Prostate gland (tissue), 2 donors: ENCODE measurements at regions not wholly inside any gene's neighbourhood (a gene's known extent, or its start where the extent isn't known, plus 50 kb on each side); places are given as distances from the start of the nearest gene placed in this dataset.

Experiments used
- POLR2A ChIP-seq: fragments of 450-650 bp; IDR thresholded peaks from one replicate; pipeline ENCODE4 v1.6.1; 2016; ENCODE audit warnings: antibody characterized with exemption, mild to moderate bottlenecking
- POLR2AphosphoS5 ChIP-seq: sonication (generic); formaldehyde crosslinking; IDR thresholded peaks from one replicate; pipeline ENCODE4 v1.6.1; 2017; ENCODE audit warnings: antibody characterized with exemption
- TF ChIP-seq, protein P1 (sequence below), 4 experiments: fragments of 200-600 bp in 2 of 4; fragments of 450-650 bp in 2 of 4; sonication (generic) in 2 of 4; IDR thresholded peaks; 1 replicate in 3 of 4; 2 replicates in 1 of 4; pipeline ENCODE4 v1.5.1; 2016 to 2019; ENCODE audit warnings: antibody characterized with exemption in 4 of 4, mild to moderate bottlenecking in 2 of 4, moderate library complexity in 2 of 4

DNA sequence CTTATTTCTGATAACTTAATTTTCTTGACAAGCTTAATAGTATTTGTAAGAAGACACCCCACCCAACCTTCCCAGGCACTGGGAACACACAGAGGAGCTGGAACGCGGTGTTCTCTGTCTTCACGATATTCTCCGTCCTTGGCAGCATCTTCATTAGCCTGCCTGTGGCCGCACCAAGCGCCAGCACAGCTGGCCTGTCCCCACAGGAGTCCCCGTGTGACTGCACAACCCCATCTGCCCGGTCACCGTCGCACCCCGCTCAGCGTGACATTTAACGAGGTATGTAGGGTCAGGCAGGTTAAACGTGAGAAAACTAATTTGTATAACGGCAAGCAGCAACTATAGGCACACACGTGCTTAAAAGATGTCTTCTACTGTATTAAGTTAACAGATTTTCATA is 293.3 kb downstream of the BRD1 start:
- TF ChIP-seq POLR2A (no peak), POLR2AphosphoS5 (no peak)
- TF ChIP-seq, protein P1, sequence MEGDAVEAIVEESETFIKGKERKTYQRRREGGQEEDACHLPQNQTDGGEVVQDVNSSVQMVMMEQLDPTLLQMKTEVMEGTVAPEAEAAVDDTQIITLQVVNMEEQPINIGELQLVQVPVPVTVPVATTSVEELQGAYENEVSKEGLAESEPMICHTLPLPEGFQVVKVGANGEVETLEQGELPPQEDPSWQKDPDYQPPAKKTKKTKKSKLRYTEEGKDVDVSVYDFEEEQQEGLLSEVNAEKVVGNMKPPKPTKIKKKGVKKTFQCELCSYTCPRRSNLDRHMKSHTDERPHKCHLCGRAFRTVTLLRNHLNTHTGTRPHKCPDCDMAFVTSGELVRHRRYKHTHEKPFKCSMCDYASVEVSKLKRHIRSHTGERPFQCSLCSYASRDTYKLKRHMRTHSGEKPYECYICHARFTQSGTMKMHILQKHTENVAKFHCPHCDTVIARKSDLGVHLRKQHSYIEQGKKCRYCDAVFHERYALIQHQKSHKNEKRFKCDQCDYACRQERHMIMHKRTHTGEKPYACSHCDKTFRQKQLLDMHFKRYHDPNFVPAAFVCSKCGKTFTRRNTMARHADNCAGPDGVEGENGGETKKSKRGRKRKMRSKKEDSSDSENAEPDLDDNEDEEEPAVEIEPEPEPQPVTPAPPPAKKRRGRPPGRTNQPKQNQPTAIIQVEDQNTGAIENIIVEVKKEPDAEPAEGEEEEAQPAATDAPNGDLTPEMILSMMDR (IDR thresholded peaks at IDR 0.05): no peak
